ENCODE measurements at regions not wholly inside any gene's neighbourhood (a gene's known extent, or its start where the extent isn't known, plus 50 kb on each side); places are given as distances from the start of the nearest gene placed in this dataset.
"Not testable (repeated sequence)": the region's sequence is repeated elsewhere in the genome, so short reads cannot be mapped to it uniquely, and the experiment has no call there.

- no peak for DNase-seq (ENCODE audit: low read depth)
These were observed 201.9 kb downstream of the DAD1 start for GRCh38 chr14:22386924-22387775.

DNA sequence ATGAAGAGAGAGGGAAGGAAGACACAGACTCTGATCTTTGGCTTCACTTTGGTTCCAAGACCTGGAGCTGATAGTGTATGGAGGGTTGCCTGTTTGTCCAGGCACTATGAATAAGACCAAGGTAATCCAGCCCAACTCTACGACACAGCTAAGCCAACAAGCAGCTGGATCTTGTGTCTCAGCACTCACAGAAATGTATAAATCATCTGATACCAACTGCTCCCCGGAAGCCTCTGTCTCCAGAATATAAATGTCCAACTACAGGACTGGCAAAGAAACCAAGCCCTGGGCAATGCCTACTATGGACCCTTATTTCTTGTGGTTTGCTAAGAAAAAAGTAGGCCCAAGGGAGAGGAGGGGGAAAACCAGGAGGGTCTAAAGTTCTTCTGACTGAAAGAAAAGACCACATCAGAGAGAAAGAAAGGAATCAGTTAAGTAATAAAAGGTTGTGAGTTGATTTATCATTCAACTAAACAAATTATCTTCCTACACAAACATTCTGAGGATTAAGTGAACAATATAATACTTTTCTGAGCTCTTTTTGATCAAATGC lies 204.0 kb downstream of the DAD1 start:
- DNase-seq (ENCODE audit: low read depth): no peak

GRCh38 chr14:22384167-22384549 lies 204.9 kb downstream of the DAD1 start:
- DNase-seq (ENCODE audit: low read depth): no peak

- DNase-seq (ENCODE audit: low read depth): no peak
These were observed 205.4 kb downstream of the DAD1 start for GRCh38 chr14:22383515-22384166.

- no peak for DNase-seq (ENCODE audit: low read depth)
These were observed 206.1 kb downstream of the DAD1 start for GRCh38 chr14:22382955-22383354.

DNA sequence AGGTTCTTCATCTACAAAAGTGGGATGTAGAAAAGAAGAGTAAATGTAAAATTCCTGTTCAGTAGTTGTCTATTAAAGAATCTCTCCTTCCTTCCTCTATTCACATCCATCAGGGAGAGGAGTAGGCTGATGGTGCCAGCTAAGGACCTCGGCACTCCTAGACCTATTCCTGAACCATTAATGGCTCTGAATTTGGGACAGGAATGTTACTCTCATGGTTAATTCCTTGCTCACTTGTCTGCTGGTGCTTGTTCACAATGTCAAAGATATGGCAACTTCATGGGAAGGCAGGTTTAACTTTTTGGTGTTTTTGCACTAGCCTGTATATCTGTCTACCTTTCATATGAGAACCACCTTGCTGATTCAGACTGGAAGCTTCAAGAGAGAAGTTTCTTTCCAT lies 206.6 kb downstream of the DAD1 start:
- no peak for DNase-seq (ENCODE audit: low read depth)

- no peak for DNase-seq (ENCODE audit: low read depth)
These were observed 207.3 kb downstream of the DAD1 start for GRCh38 chr14:22381766-22382165.

DNA sequence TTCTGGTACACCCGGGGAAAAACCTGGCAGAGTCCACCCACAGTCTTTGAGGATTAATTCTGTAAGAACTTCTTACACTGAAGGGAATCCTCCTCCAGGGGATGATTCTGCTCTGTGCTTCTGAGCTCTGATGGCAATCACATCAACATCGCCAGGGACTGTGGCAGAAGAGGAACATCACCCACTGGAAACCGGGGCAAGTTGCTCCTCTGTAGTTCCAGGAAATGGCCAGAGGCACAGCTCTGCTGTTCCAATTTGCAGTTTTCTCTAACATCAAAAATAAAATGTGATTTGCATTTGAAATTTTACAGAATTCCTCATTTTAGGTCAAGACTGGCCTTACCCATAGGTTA lies 207.6 kb downstream of the DAD1 start:
- no peak for DNase-seq (ENCODE audit: low read depth)

DNA sequence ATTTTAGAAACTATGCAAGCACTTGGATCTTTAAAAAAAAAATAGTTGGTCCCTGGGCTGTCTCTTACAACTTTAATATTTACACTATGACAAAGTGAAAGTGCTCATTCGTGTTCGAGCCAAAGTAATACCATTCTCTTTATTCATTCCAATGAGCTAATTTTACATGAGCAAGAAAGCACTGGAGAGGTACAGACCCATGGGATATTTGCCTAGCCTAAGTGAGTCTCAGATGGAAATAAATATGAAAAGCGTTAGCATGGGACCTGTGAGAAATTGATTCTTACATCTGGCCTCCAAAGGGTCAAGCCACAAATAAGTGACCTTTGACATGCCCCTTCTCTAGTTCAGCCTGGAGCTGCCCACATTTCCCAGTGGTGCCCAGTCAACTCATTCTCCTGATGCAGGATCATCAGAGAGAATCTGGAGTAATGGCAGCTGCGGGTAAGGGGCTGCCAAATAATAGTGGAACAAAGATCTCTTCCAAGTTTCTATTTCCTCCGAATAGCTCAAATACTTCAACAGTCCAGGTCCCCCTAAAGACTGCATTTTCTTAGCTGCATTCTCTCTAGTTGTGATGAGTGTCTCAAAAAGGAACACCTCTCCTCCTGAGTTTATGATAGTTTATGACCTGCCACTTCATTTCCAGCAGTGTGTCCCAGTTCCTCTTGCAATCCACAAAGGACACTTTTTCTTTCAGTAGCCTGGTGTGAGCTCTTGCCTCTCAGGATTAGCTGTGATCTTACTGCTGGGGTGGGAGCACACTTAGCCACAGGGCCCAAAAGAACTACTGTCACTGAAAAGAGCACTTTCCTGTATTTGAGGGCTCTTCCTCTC lies 208.2 kb downstream of the DAD1 start:
- no peak for DNase-seq (ENCODE audit: low read depth)

GRCh38 chr14:22379727-22380126 lies 209.3 kb downstream of the DAD1 start:
- DNase-seq (ENCODE audit: low read depth): no peak

- no peak for DNase-seq (ENCODE audit: low read depth)
These were observed 210.8 kb downstream of the DAD1 start for GRCh38 chr14:22378181-22378580.

DNA sequence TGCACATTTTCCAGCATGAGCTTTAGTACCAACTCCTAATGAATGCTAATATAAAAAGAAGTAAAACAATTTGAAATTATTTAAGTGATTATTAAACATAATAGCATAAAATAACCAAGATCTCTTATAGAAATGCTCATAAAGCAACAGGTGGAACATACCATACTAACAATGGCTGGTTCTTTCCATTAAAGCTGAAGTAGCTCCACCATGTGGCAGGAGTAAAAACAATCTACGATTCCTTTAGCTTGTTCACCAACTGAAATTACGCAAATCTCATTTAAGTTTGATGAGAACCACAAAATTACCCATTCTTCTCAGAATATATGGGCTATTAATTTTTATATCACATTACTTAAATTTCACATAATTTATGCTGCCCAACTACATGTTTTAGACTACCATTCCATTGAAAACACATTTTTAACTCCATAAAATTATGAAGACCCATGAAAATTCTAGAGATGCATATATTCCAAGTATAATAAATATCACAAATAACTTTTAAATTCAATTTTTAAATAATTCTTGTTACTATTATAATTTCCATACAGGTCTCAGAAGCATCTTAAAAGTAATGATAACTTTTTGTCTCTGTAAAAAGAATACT lies 213.6 kb downstream of the DAD1 start:
- DNase-seq (ENCODE audit: low read depth): no peak

- no peak for DNase-seq (ENCODE audit: low read depth)
These were observed 218.8 kb downstream of the DAD1 start for GRCh38 chr14:22370084-22370847.

GRCh38 chr14:22358726-22359125 lies 230.3 kb downstream of the DAD1 start:
- no peak for DNase-seq (ENCODE audit: low read depth)

GRCh38 chr14:22349281-22349680 lies 239.7 kb downstream of the DAD1 start:
- not testable (repeated sequence) for DNase-seq (ENCODE audit: low read depth)

- DNase-seq (ENCODE audit: low read depth): no peak
These were observed 244.4 kb downstream of the DAD1 start for GRCh38 chr14:22344673-22345072.

DNA sequence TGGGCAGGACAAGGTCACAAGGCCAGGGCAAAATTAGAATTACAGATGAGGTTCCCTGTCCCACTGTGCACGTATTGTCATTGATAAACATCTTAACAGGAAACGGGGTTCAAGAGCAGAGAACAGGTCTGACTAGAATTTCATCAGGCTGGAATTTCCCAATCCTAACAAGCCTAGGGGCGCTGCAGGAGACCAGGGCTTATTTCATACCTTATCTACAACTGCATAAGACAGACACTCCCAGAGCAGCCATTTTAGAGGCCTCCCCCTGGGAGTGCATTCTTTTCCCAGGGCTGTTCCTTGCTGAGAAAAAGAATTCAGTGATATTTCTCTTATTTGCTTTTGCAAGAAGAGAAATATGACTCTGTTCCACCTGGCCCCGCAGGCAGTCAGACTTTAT lies 244.8 kb downstream of the DAD1 start:
- DNase-seq (ENCODE audit: low read depth): not testable (repeated sequence)

DNA sequence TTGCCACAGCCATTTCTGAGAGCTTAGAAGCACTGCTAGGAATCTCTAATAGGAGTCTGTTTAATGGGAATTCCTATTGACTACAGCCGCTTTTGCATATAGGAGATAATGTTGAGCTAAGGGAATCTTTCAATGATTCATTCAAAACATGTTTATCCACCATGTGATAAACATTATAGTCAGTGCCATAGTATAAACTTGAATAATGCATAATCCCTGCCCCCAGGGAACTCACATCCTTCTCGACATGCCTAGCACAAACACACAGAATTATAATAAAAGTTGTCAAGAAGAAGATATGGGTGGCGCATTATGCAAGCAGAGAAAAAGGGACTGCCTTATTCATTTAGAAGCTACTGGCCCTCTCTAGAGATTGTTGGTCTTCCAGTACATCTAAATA lies 248.0 kb downstream of the DAD1 start:
- no peak for DNase-seq (ENCODE audit: low read depth)

- DNase-seq (ENCODE audit: low read depth): no peak
These were observed 249.9 kb downstream of the DAD1 start for GRCh38 chr14:22338917-22339715.

DNA sequence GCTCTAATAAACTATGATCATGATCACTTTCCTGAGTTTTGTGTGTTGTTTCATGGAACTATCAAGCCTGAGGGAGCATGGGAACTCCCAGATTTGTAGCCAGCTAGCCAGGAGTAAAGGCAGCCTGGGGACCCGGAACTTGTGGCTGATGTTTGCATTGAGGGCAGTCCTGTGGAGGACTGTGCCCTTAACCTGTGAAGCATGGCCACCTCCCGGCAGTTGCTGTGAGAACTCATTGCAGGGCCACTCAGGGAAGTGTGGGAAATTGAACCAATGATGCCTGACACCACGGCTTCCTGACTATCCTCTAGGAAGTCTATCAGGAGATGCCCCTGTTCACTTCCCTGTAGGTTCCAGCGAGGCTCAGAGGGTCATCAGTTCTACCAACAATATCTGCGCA lies 250.6 kb downstream of the DAD1 start:
- DNase-seq (ENCODE audit: low read depth): no peak

Data from T follicular helper cell (primary cell).